ENCODE measurements at regions not wholly inside any gene's neighbourhood (a gene's known extent, or its start where the extent isn't known, plus 50 kb on each side); places are given as distances from the start of the nearest gene placed in this dataset.

- TF ChIP-seq, protein P1, sequence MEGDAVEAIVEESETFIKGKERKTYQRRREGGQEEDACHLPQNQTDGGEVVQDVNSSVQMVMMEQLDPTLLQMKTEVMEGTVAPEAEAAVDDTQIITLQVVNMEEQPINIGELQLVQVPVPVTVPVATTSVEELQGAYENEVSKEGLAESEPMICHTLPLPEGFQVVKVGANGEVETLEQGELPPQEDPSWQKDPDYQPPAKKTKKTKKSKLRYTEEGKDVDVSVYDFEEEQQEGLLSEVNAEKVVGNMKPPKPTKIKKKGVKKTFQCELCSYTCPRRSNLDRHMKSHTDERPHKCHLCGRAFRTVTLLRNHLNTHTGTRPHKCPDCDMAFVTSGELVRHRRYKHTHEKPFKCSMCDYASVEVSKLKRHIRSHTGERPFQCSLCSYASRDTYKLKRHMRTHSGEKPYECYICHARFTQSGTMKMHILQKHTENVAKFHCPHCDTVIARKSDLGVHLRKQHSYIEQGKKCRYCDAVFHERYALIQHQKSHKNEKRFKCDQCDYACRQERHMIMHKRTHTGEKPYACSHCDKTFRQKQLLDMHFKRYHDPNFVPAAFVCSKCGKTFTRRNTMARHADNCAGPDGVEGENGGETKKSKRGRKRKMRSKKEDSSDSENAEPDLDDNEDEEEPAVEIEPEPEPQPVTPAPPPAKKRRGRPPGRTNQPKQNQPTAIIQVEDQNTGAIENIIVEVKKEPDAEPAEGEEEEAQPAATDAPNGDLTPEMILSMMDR (conservative IDR thresholded peaks at IDR 0.05 in 1 of 2, IDR thresholded peaks at IDR 0.05 in 1 of 2; ENCODE audit: low read depth in 1 of 2, low read length in 2 of 2): no peak
- TF ChIP-seq EZH2 (IDR thresholded peaks at IDR 0.05; ENCODE audit: low read length, missing control alignments): no peak
These were observed 878.5 kb downstream of the PLOD2 start for GRCh38 chr3:145282505-145282904.
